ENCODE measurements at regions not wholly inside any gene's neighbourhood (a gene's known extent, or its start where the extent isn't known, plus 50 kb on each side); places are given as distances from the start of the nearest gene placed in this dataset.
"Not testable (repeated sequence)": the region's sequence is repeated elsewhere in the genome, so short reads cannot be mapped to it uniquely, and the experiment has no call there.

GRCh38 chr5:88060194-88060593 lies 208.5 kb downstream of the TMEM161B start:
- no peaks in the 10 kb centered on the region for H3K4me1 ChIP-seq
- H3K9me3 ChIP-seq = peaks cover 0 to 5% of the 10 kb centered on the region in 2 donors
- TF ChIP-seq, protein P1, sequence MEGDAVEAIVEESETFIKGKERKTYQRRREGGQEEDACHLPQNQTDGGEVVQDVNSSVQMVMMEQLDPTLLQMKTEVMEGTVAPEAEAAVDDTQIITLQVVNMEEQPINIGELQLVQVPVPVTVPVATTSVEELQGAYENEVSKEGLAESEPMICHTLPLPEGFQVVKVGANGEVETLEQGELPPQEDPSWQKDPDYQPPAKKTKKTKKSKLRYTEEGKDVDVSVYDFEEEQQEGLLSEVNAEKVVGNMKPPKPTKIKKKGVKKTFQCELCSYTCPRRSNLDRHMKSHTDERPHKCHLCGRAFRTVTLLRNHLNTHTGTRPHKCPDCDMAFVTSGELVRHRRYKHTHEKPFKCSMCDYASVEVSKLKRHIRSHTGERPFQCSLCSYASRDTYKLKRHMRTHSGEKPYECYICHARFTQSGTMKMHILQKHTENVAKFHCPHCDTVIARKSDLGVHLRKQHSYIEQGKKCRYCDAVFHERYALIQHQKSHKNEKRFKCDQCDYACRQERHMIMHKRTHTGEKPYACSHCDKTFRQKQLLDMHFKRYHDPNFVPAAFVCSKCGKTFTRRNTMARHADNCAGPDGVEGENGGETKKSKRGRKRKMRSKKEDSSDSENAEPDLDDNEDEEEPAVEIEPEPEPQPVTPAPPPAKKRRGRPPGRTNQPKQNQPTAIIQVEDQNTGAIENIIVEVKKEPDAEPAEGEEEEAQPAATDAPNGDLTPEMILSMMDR (IDR thresholded peaks at IDR 0.05) = no peak
- no peaks in the 10 kb centered on the region for H3K36me3 ChIP-seq
- H3K27me3 ChIP-seq = no peaks in the 10 kb centered on the region
- intact Hi-C loops (cut with DNase I) = no loop called here
- H3K27ac ChIP-seq = no peak overlapping the region
- no peak overlapping the region for H3K4me3 ChIP-seq
- no peak for DNase-seq (ENCODE audit: low spot score in 2 of 2)

DNA sequence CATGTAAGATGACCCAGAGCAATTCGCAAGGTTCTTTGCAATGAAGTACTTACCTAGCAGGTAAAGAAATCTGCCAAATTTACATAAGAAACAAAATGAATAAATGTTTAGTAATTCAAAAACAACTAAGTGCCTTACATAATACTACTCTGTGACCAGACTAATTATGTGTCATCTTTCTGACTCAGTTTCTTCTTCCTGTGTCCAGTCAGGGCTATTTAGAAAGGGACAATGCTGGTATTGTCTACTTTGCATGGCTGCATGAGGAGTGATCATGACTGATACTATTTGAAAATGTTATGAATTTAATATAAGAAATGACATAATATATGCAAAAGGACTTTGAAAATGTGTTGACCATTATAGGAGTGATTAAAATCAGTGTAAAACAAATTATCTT lies 210.0 kb downstream of the TMEM161B start:
- no peak for DNase-seq (ENCODE audit: low spot score in 2 of 2)
- Histone ChIP-seq H3K27ac (no peak overlapping the region), H3K9me3 (peaks cover 0 to 5% of the 10 kb centered on the region in 2 donors), H3K27me3 (no peaks in the 10 kb centered on the region), H3K4me3 (no peak overlapping the region), H3K36me3 (no peaks in the 10 kb centered on the region), H3K4me1 (no peaks in the 10 kb centered on the region)
- intact Hi-C loops (cut with DNase I) = no loop called here
- TF ChIP-seq, protein P1 (IDR thresholded peaks at IDR 0.05) = no peak

DNA sequence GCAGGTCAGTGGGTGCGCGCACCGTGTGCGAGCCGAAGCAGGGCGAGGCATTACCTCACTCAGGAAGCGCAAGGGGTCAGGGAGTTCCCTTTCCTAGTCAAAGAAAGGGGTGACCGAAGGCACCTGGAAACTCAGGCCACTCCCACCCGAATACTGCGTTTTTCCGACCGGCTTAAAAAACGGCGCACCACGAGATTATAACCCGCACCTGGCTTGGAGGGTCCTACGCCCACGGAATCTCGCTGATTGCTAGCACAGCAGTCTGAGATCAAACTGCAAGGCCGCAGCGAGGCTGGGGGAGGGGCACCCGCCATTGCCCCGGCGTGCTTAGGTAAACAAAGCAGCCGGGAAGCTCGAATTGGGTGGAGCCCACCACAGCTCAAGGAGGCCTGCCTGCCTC lies 216.2 kb downstream of the TMEM161B start:
- H3K4me1 ChIP-seq; H3K27ac ChIP-seq; H3K9me3 ChIP-seq; intact Hi-C loops (cut with DNase I); H3K27me3 ChIP-seq; H3K4me3 ChIP-seq; DNase-seq (ENCODE audit: low spot score in 2 of 2); H3K36me3 ChIP-seq: not testable (repeated sequence)

GRCh38 chr5:88051148-88051547 lies 217.5 kb downstream of the TMEM161B start:
- no peak for DNase-seq (ENCODE audit: low spot score in 2 of 2)
- H3K4me1 ChIP-seq = no peaks in the 10 kb centered on the region
- H3K27me3 ChIP-seq = no peaks in the 10 kb centered on the region
- H3K9me3 ChIP-seq = no peaks in the 10 kb centered on the region
- no peaks in the 10 kb centered on the region for H3K36me3 ChIP-seq
- TF ChIP-seq, protein P1 (IDR thresholded peaks at IDR 0.05) = no peak
- intact Hi-C loops (cut with DNase I) = no loop called here
- H3K4me3 ChIP-seq = no peak overlapping the region
- no peak overlapping the region for H3K27ac ChIP-seq

DNA sequence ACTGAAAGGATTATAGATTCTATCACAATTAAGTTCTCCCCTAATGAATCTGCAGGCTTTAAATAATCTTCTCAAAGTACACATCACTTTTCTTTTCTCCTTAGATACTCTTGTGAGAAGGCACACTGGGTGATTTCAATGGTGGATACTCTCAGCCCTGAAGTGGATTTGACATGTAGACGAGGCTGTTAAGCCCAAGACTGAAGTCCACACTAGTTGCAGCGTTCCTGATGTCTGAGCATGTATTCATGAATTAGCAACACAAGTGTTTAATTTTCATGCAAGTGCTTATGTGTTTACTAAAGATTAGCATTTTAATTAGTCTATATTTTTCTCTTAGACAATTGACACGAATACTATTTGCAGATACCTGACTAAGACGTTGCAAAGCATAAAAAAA lies 218.9 kb downstream of the TMEM161B start:
- Histone ChIP-seq H3K27me3 (no peaks in the 10 kb centered on the region), H3K9me3 (no peaks in the 10 kb centered on the region), H3K27ac (no peak overlapping the region), H3K4me1 (no peaks in the 10 kb centered on the region), H3K36me3 (no peaks in the 10 kb centered on the region), H3K4me3 (no peak overlapping the region)
- no peak for DNase-seq (ENCODE audit: low spot score in 2 of 2)
- TF ChIP-seq, protein P1 (IDR thresholded peaks at IDR 0.05) = no peak
- intact Hi-C loops (cut with DNase I) = no loop called here

DNA sequence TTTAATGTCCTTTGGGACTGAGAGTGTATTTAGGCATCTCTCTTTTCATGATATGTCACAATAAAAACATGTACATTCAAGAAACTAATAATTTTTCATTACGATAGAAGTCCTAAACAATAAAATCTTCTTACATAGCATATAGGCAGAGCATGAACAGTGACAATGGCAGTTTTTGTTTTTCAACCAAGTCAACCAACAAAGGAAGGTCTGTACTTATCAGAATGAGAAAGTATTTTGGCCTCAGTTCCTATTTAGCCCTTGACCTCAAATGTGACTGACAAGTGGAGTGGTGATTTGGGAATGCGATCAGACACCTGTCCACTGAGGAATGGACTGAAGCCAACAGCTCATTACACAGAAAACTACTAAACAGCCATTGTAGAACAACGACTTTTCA lies 219.5 kb downstream of the TMEM161B start:
- no peaks in the 10 kb centered on the region for H3K4me1 ChIP-seq
- intact Hi-C loops (cut with DNase I) = no loop called here
- H3K9me3 ChIP-seq = no peaks in the 10 kb centered on the region
- H3K36me3 ChIP-seq = no peaks in the 10 kb centered on the region
- H3K4me3 ChIP-seq = no peak overlapping the region
- no peak overlapping the region for H3K27ac ChIP-seq
- TF ChIP-seq, protein P1 (IDR thresholded peaks at IDR 0.05) = no peak
- no peaks in the 10 kb centered on the region for H3K27me3 ChIP-seq
- no peak for DNase-seq (ENCODE audit: low spot score in 2 of 2)

Data from ascending aorta (tissue), 2 donors.